Raji (cell line): ENCODE measurements at regions not wholly inside any gene's neighbourhood (a gene's known extent, or its start where the extent isn't known, plus 50 kb on each side); places are given as distances from the start of the nearest gene placed in this dataset.

ENCODE experiments used
- POLR2A ChIP-seq: IDR thresholded peaks from 2 replicates; pipeline ENCODE4 v1.6.1; 2011; ENCODE audit warnings: low read depth, low read length, control low read depth; ENCODE audit not compliant: insufficient read depth

- TF ChIP-seq POLR2A = no peak
Measured at GRCh38 chr14:106511800-106512198, 985.4 kb downstream of the TMEM121 start.

- no peak for TF ChIP-seq POLR2A
Measured at GRCh38 chr14:106513302-106513701, 986.9 kb downstream of the TMEM121 start.

DNA sequence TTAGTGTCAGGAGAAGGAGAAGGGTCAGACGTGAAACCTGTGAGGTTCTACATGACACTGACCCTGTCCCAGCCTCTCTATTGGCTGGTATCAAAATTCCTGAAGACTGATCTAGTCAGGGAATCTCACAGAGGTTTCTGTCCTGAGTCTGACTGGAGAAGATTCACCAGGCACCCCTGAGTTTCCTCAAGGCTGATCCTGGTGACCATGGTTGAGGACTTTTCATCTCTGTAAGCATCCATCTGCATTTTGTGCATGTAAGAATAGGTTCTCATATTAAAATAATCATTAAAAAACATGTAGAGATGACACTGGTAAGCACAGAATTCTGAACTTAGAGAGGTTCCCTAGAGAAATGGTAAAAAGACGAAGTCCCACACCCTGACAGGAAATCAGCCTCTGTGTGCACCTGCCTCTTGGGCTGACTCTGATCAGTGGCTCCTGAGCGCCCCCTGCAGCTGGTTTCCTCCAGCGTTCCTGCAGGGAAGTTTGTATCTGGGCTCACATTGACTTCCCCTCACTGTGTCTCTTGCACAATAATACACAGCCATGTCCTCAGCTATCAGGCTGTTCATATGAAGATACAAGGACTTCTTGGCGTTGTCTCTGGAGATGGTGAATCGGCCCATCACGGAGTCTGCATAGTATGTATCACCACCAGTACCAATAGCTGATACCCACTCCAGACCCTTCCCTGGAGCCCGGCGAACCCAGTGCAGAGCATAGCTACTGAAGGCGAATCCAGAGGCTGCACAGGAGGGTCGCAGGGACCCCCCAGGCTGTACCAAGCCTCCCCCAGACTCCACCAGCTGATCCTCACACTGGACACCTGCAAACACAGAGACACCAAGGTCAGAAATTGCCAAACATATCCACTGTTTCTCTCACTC is 991.9 kb downstream of the TMEM121 start:
- no peak for TF ChIP-seq POLR2A

DNA sequence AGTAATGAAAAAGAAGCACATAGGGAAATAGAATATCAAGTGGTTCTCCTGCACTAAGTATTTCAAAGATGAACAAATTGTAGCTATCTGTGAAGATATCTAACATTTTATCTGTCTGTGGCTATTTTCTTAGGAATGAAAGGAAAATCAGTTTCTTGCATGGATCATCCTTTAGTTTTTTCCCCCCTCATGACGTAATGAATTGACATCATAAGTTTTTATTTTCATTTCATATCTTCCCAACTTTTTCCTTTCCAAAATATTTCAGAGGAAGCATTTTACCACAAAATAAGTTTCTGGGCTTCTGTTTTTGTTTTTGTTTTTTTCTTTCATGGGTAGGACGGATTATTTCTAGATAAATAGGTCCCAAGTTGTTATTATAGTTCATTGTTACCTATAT is 996.6 kb downstream of the TMEM121 start:
- TF ChIP-seq POLR2A = no peak

DNA sequence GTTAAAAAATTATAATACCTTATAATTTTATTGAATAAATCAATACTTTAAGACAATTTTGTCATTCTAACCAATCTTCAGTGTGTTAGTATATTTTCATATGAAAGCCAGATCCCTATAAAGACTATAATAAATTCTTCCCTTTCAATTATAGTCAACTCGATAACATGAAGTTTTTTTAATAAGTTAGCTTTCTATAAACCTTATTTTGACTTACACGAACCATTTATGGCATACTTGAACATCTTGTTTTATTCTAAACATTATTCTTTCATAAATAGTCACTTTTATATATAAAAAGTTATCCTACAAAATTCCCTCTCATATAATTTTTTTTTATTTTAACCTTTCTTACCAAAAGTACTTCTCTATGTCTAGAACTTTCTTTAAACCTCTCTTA is 1002.3 kb downstream of the TMEM121 start:
- no peak for TF ChIP-seq POLR2A

DNA sequence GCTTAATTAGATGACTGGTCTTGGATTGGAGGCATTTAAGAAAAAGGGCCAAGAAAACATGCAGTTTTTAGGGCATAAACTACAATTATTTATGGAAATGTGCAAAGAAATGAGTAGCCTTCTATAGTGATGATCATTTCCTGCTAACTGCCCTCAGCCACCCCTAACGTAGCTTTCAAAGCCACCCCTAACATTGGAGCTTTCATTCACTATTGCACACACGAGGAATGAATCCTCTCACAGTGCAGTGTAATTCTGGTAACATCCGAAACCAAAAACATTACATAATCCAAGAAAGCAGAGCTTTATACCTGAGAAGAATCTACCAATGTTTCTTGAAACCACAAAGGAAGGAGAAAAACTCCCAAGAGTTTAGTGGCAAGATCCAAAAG is 1003.6 kb downstream of the TMEM121 start:
- no peak for TF ChIP-seq POLR2A

GRCh38 chr14:106530423-106531107 is 1004.2 kb downstream of the TMEM121 start:
- TF ChIP-seq POLR2A = no peak

DNA sequence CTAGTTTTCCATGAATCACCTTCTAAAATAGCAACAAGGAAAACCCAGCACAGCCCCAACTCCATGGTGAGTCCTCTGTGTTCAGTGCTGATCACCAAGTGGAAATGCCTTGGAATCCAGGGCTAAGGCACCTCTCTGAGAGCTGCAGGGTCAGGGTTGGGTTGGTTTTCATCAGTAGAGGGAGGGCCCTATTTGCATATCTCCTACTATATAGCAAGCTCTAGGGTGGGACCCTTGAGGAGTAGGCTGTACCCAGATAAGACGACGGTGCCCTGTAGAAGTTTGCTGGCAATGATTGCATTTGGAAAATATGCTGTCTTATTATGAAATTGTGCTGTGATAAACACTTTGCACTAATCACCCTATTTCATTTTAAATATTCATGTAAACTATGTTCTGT is 1011.8 kb downstream of the TMEM121 start:
- no peak for TF ChIP-seq POLR2A

DNA sequence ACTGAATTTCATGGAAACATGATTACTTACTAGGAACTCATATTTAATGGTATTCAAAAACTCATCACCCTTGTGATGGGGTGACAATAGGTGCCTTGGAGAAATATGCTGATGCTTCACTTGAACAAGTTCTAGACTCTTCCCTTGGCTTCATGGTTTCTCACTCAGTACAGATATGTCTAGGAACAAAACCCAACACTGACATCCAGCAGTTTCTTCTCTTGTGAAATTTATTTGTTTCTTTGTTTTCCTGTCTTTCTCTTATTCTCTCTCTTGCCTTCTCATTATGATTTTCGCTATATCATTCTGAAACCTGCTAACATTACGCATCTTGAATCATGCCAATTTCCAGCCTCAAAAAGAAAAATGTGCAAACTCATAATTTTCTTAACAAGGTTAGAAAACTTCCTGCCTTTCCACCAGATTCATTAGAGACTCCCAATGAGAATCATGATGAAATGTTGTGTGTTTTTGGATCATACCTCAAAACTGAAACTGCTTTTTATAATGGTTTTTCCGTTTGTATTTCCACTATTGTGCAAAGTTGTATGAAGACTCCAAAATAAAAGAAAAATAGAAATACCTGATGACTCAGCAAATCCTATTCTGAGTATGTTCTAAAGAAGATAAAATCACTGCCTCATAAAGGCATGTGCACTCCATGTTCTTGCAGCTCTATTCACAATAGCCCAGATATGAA is 1021.5 kb downstream of the TMEM121 start:
- TF ChIP-seq POLR2A = no peak

- TF ChIP-seq POLR2A = no peak
Measured at GRCh38 chr14:106549064-106549463, 1022.7 kb downstream of the TMEM121 start.

- no peak for TF ChIP-seq POLR2A
Measured at GRCh38 chr14:106551265-106551664, 1024.9 kb downstream of the TMEM121 start.

GRCh38 chr14:106556665-106557289 is 1030.4 kb downstream of the TMEM121 start:
- TF ChIP-seq POLR2A = no peak

DNA sequence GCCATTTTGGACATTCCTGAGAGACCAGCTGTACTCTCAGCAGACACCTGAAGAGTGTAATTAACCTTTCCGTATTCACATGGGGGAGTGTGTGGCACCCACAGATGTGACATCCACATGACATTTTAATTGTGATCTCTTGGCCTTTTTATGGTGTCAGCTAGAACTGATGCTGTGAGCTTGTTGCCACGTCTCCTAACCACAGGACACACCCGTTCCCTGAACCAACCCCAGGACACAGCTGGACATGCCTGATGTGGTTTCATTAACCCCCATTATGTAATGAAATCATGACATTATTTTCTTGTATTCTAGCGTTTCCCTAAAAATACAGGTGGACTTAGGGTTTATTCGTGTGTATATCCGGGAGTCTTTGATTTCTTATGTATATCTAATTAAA is 1036.1 kb downstream of the TMEM121 start:
- no peak for TF ChIP-seq POLR2A

GRCh38 chr14:106564058-106564643 is 1037.8 kb downstream of the TMEM121 start:
- no peak for TF ChIP-seq POLR2A

GRCh38 chr14:106578481-106578880 is 1052.1 kb downstream of the TMEM121 start:
- no peak for TF ChIP-seq POLR2A
